Body of pancreas (tissue), 4 donors: ENCODE measurements at regions not wholly inside any gene's neighbourhood (a gene's known extent, or its start where the extent isn't known, plus 50 kb on each side); places are given as distances from the start of the nearest gene placed in this dataset.

Experiments used
- ATAC-seq: fragments of 150-250 bp; one replicate; pipeline ENCODE4 v1.9.1; 2016
- DNase-seq, 4 donors: peaks; one replicate each; pipeline ENCODE4 v3.0.0-alpha.2; 2019
- H3K27ac ChIP-seq, 4 donors: fragments of 200-600 bp; sonication (generic); 1 replicate in 3 of 4; 2 replicates in 1 of 4; pipeline versions ENCODE4 v1.5.1 to v1.6.1; 2016 to 2019; ENCODE audit warnings: mild to moderate bottlenecking in 1 of 4, mixed read lengths in 1 of 4, moderate library complexity in 1 of 4
- H3K27me3 ChIP-seq, 2 donors: fragments of 200-600 bp; sonication (generic); one replicate each; pipeline ENCODE4 v1.6.0; 2016; ENCODE audit warnings: mild to moderate bottlenecking in 1 of 2
- H3K36me3 ChIP-seq, 2 donors: fragments of 200-600 bp; sonication (generic); replicated peaks in 1 of 2; 2 replicates each; pipeline ENCODE4 v1.5.1; 2016; ENCODE audit warnings: low read depth in 2 of 2; ENCODE audit not compliant: insufficient read depth in 1 of 2
- H3K4me1 ChIP-seq: fragments of 200-600 bp; sonication (generic); one replicate; pipeline ENCODE4 v1.6.0; 2016
- H3K4me3 ChIP-seq, 2 donors: fragments of 200-600 bp; sonication (generic); 1 replicate in 1 of 2; 2 replicates in 1 of 2; pipeline ENCODE4 v1.5.1; 2016 to 2019
- H3K9me3 ChIP-seq, 3 donors: fragments of 200-600 bp; sonication (generic); 1 replicate in 2 of 3; 2 replicates in 1 of 3; pipeline ENCODE4 v1.5.1; 2016
- CTCF ChIP-seq, 7 experiments: fragments of 450-650 bp in 4 of 7; fragments of 200-600 bp in 3 of 7; sonication (generic) in 3 of 7; IDR thresholded peaks; one replicate each; pipeline ENCODE4 v1.5.1; 2016 to 2019; ENCODE audit warnings: antibody characterized with exemption in 7 of 7
- POLR2A ChIP-seq, 3 donors: fragments of 450-650 bp; IDR thresholded peaks; one replicate each; pipeline ENCODE4 v1.6.1; 2016; ENCODE audit warnings: antibody characterized with exemption in 3 of 3, mild to moderate bottlenecking in 2 of 3
- WGBS, 2 donors: methylation state at CpG; one replicate each; pipeline ENCODE4 v1.1.5; 2017; 5-methylcytosine and 5-hydroxymethylcytosine counted together
- intact Hi-C: fragments of 100-400 bp; cut with DNase I; formaldehyde crosslinking; loops from one replicate; pipeline ENCODE4 v1.15.1; 2023

- H3K9me3 ChIP-seq, result no peaks in the 10 kb centered on the region
- no peak overlapping the region for H3K27ac ChIP-seq
- no peaks in the 10 kb centered on the region for H3K27me3 ChIP-seq
- no peaks in the 10 kb centered on the region for H3K36me3 ChIP-seq
- DNase-seq (no peak), ATAC-seq (no peak)
- 35 to 48% methylated on average over 3 of the region's 3 CpGs for whole genome bisulfite sequencing, 2 donors
- TF ChIP-seq POLR2A (IDR thresholded peaks at IDR 0.05) (no peak), CTCF (IDR thresholded peaks at IDR 0.05) (no peak)
- H3K4me3 ChIP-seq, result no peak overlapping the region
- no peaks in the 10 kb centered on the region for H3K4me1 ChIP-seq
- intact Hi-C loops, result no loop called here
Measured at GRCh38 chr4:189305500-189305899, 635.2 kb upstream of the FRG1 start.

- Histone ChIP-seq H3K27me3 (no peaks in the 10 kb centered on the region), H3K4me3 (no peak overlapping the region), H3K9me3 (no peaks in the 10 kb centered on the region), H3K27ac (no peak overlapping the region), H3K4me1 (no peaks in the 10 kb centered on the region), H3K36me3 (no peaks in the 10 kb centered on the region)
- WGBS, 2 donors, result 29 to 44% methylated on average over 1 of the region's 1 CpG
- DNase-seq (no peak), ATAC-seq (no peak)
- intact Hi-C loops, result no loop called here
- no peak for TF ChIP-seq CTCF (IDR thresholded peaks at IDR 0.05)
- TF ChIP-seq POLR2A (IDR thresholded peaks at IDR 0.05), result no peak
Measured at GRCh38 chr4:189311251-189311650, 629.4 kb upstream of the FRG1 start.

- Histone ChIP-seq H3K4me1 (no peaks in the 10 kb centered on the region), H3K9me3 (no peaks in the 10 kb centered on the region), H3K27me3 (no peaks in the 10 kb centered on the region), H3K4me3 (no peak overlapping the region), H3K36me3 (no peaks in the 10 kb centered on the region), H3K27ac (no peak overlapping the region)
- DNase-seq (no peak), ATAC-seq (no peak)
- TF ChIP-seq CTCF (IDR thresholded peaks at IDR 0.05), result no peak
- no peak for TF ChIP-seq POLR2A (IDR thresholded peaks at IDR 0.05)
- 49 to 53% methylated on average over 4 of the region's 4 CpGs for WGBS, 2 donors
- intact Hi-C loops, result no loop called here
Measured at GRCh38 chr4:189313064-189313463, 627.6 kb upstream of the FRG1 start.

GRCh38 chr4:189313861-189314513, 626.7 kb upstream of the FRG1 start:
- DNase-seq, result no peak
- no peak overlapping the region for H3K27ac ChIP-seq
- no peaks in the 10 kb centered on the region for H3K9me3 ChIP-seq
- WGBS, 2 donors, result 90 to 100% methylated on average over 3 to 14 of the region's 24 CpGs
- H3K36me3 ChIP-seq, result no peaks in the 10 kb centered on the region
- no peak overlapping the region for H3K4me3 ChIP-seq
- no peak for ATAC-seq
- TF ChIP-seq CTCF (IDR thresholded peaks at IDR 0.05), result no peak
- no peak for TF ChIP-seq POLR2A (IDR thresholded peaks at IDR 0.05)
- intact Hi-C loops, result no loop called here
- H3K4me1 ChIP-seq, result no peaks in the 10 kb centered on the region
- H3K27me3 ChIP-seq, result no peaks in the 10 kb centered on the region

GRCh38 chr4:189322426-189322825, 618.2 kb upstream of the FRG1 start:
- ATAC-seq, result no peak
- TF ChIP-seq POLR2A (IDR thresholded peaks at IDR 0.05), result no peak
- TF ChIP-seq CTCF (IDR thresholded peaks at IDR 0.05), result no peak
- no peak overlapping the region for H3K4me3 ChIP-seq
- no peaks in the 10 kb centered on the region for H3K4me1 ChIP-seq
- no peaks in the 10 kb centered on the region for H3K27me3 ChIP-seq
- no peak for DNase-seq
- H3K36me3 ChIP-seq, result no peaks in the 10 kb centered on the region
- intact Hi-C loops, result no loop called here
- WGBS, 2 donors, result 64 to 75% methylated on average over 6 of the region's 6 CpGs
- H3K27ac ChIP-seq, result no peak overlapping the region
- H3K9me3 ChIP-seq, result no peaks in the 10 kb centered on the region
